NCI-H146 treated with DMSO at 0.1 percent for 48 hours (cell line): ENCODE measurements at regions not wholly inside any gene's neighbourhood (a gene's known extent, or its start where the extent isn't known, plus 50 kb on each side); places are given as distances from the start of the nearest gene placed in this dataset.

ENCODE experiments used
- DNase-seq: peaks from one replicate; lab custom pipeline; 2025; ENCODE audit not compliant: unreplicated experiment; lab: John Stamatoyannopoulos, UW

GRCh38 chr6:169971081-169971861 lies 219.8 kb downstream of the ERMARD start:
- DNase-seq, result no peak

- no peak for DNase-seq
Observed at GRCh38 chr6:169970306-169970988, 219.0 kb downstream of the ERMARD start.

- DNase-seq, result no peak
Observed at GRCh38 chr6:169969372-169970099, 218.1 kb downstream of the ERMARD start.

GRCh38 chr6:169968541-169969270 lies 217.3 kb downstream of the ERMARD start:
- DNase-seq, result no peak

GRCh38 chr6:169967687-169968086 lies 216.3 kb downstream of the ERMARD start:
- DNase-seq, result no peak

GRCh38 chr6:169966312-169967181 lies 215.1 kb downstream of the ERMARD start:
- no peak for DNase-seq

GRCh38 chr6:169965657-169966311 lies 214.4 kb downstream of the ERMARD start:
- no peak for DNase-seq

GRCh38 chr6:169965239-169965638 lies 213.8 kb downstream of the ERMARD start:
- DNase-seq, result no peak

GRCh38 chr6:169964486-169965180 lies 213.2 kb downstream of the ERMARD start:
- DNase-seq, result no peak

- no peak for DNase-seq
Observed at GRCh38 chr6:169963581-169964297, 212.3 kb downstream of the ERMARD start.

GRCh38 chr6:169962604-169963469 lies 211.4 kb downstream of the ERMARD start:
- DNase-seq, result no peak

GRCh38 chr6:169961772-169962561 lies 210.5 kb downstream of the ERMARD start:
- DNase-seq, result no peak

- DNase-seq, result no peak
Observed at GRCh38 chr6:169960886-169961611, 209.6 kb downstream of the ERMARD start.

- DNase-seq, result peak; percentile 75
Observed at GRCh38 chr6:169960521-169960885, 209.1 kb downstream of the ERMARD start.

- DNase-seq, result peak; percentile 88
Observed at GRCh38 chr6:169960003-169960344, 208.6 kb downstream of the ERMARD start.
